HepG2 (cell line): ENCODE measurements at regions not wholly inside any gene's neighbourhood (a gene's known extent, or its start where the extent isn't known, plus 50 kb on each side); places are given as distances from the start of the nearest gene placed in this dataset.

Experiments used
- ATAC-seq: fragments of 200-7000 bp; cut with Tn5 transposase; 3 replicates; pipeline ENCODE4 v1.9.1; 2020; ENCODE audit warnings: mild to moderate bottlenecking, moderate library complexity
- BruUV-seq: library from RNA; stranded (reverse); fragments of 400-500 nt; replicated peaks from 2 replicates; lab custom pipeline; 2021; lab: Mats Ljungman, UMichigan
- CTCF ChIA-PET: fragments of 300-600 bp; formaldehyde crosslinking; extraction: SDS; loops from one replicate; lab custom pipeline; 2021; ENCODE audit warnings: low total read pairs, inconsistent platforms, low intra/inter-chr PET ratio; lab: Yijun Ruan, JAX
- POLR2A ChIA-PET: fragments of 350-600 bp; sonication (Branson Sonifier 250); formaldehyde crosslinking; loops from one replicate; lab custom pipeline; 2020; ENCODE audit warnings: antibody characterized with exemption, inconsistent platforms; lab: Yijun Ruan, JAX
- DNase-seq: peaks from one replicate; pipeline ENCODE4 v3.0.0-alpha.2; 2015; ENCODE audit warnings: low spot score
- FAIRE-seq: peaks from 3 replicates; lab custom pipeline; 2011; peaks lifted over from hg19 to GRCh38; lab: Jason Lieb, UNC
- H2AFZ ChIP-seq: one replicate; pipeline ENCODE4 v1.6.1; 2011; ENCODE audit warnings: low read length, inconsistent platforms
- H3K27ac ChIP-seq: fragments of 300-600 bp; 3 replicates; pipeline ENCODE4 v1.8.0; 2011; ENCODE audit warnings: mixed run types, mild to moderate bottlenecking, mixed read lengths, low read length, inconsistent platforms; ENCODE audit not compliant: insufficient read depth; ENCODE audit errors: extremely low read length
- H3K27me3 ChIP-seq, 2 experiments: fragments of 200-600 bp in 1 of 2; 2 replicates in 1 of 2; 3 replicates in 1 of 2; pipeline versions ENCODE4 v1.6.0 to v1.8.0; 2011; ENCODE audit warnings: low read length in 2 of 2, mild to moderate bottlenecking in 2 of 2, moderate library complexity in 2 of 2, inconsistent platforms in 1 of 2; ENCODE audit not compliant: insufficient read depth in 2 of 2, control insufficient read depth in 1 of 2
- H3K36me3 ChIP-seq, 2 experiments: fragments of 200-600 bp in 1 of 2; replicated peaks in 1 of 2; 2 replicates in 1 of 2; 3 replicates in 1 of 2; pipeline versions ENCODE4 v1.5.1 to v1.8.0; 2011; ENCODE audit warnings: low read length in 2 of 2, inconsistent platforms in 1 of 2; ENCODE audit not compliant: insufficient read depth in 2 of 2, control insufficient read depth in 1 of 2
- H3K4me1 ChIP-seq: 2 replicates; pipeline ENCODE4 v1.5.1; 2012; ENCODE audit warnings: low read length, inconsistent platforms; ENCODE audit not compliant: insufficient read depth
- H3K4me2 ChIP-seq: 2 replicates; pipeline ENCODE4 v1.6.0; 2011; ENCODE audit warnings: low read depth, low read length, inconsistent platforms
- H3K4me3 ChIP-seq, 3 experiments: fragments of 200-600 bp in 1 of 3; sonication (generic), shearing (Covaris generic) in 1 of 3; replicated peaks in 1 of 3; 2 replicates each; pipeline ENCODE4 v1.5.1; 2011 to 2016; ENCODE audit warnings: low read length in 3 of 3, inconsistent platforms in 2 of 3, low read depth in 2 of 3, mild to moderate bottlenecking in 2 of 3, control low read depth in 1 of 3, mixed read lengths in 1 of 3; ENCODE audit not compliant: insufficient read depth in 1 of 3
- H3K79me2 ChIP-seq: one replicate; pipeline ENCODE4 v1.6.1; 2011; ENCODE audit warnings: low read length, inconsistent platforms; ENCODE audit not compliant: insufficient read depth
- H3K9ac ChIP-seq: 2 replicates; pipeline ENCODE4 v1.6.0; 2011; ENCODE audit warnings: mild to moderate bottlenecking, low read depth, low read length, inconsistent platforms; ENCODE audit not compliant: insufficient read depth
- H3K9me3 ChIP-seq: 2 replicates; pipeline ENCODE4 v1.5.1; 2012; ENCODE audit warnings: mild to moderate bottlenecking, low read length
- H4K20me1 ChIP-seq: 2 replicates; pipeline ENCODE4 v1.6.0; 2011; ENCODE audit warnings: inconsistent platforms, mild to moderate bottlenecking, low read length, moderate library complexity; ENCODE audit not compliant: insufficient read depth
- KLF16 ChIP-seq, 2 experiments: sonication (generic) in 1 of 2; formaldehyde crosslinking in 1 of 2; IDR thresholded peaks; 2 replicates each; pipeline versions ENCODE4 v1.6.1 to v1.8.0; 2016 to 2023; ENCODE audit warnings: missing genetic modification reagents in 2 of 2, missing compliant biosample characterization in 1 of 2
- MNT ChIP-seq: fragments of 450-650 bp; IDR thresholded peaks from 2 replicates; pipeline ENCODE4 v1.6.1; 2016
- PRMT3 ChIP-seq: sonication (generic); formaldehyde crosslinking; IDR thresholded peaks from 2 replicates; pipeline ENCODE4 v1.8.1; 2022; ENCODE audit warnings: low read depth, mild to moderate bottlenecking, moderate library complexity, missing genetic modification reagents, borderline replicate concordance
- USF2 ChIP-seq, 2 experiments: sonication (generic) in 1 of 2; formaldehyde crosslinking in 1 of 2; IDR thresholded peaks; 2 replicates each; pipeline versions ENCODE4 v1.5.1 to v1.6.1; 2011 to 2020; ENCODE audit warnings: borderline replicate concordance in 1 of 2, low read depth in 1 of 2, low read length in 1 of 2, mild to moderate bottlenecking in 1 of 2, missing genetic modification reagents in 1 of 2, moderate library complexity in 1 of 2
- ZFP62 ChIP-seq: sonication (generic); formaldehyde crosslinking; IDR thresholded peaks from 2 replicates; pipeline ENCODE4 v1.4.0; 2020; ENCODE audit warnings: missing genetic modification reagents
- WGBS: methylation state at CpG from one replicate; pipeline ENCODE4 v1.1.6; 2017; ENCODE audit warnings: low lambda C conversion rate; 5-methylcytosine and 5-hydroxymethylcytosine counted together
- in situ Hi-C: cut with HindIII; loops from 2 replicates; pipeline ENCODE4 v1.10.0; 2017; ENCODE audit warnings: low pct_unique_long_range_greater_than_20kb; ENCODE audit not compliant: extremely low pct_ligation_motif_present
- intact Hi-C: fragments of 100-400 bp; cut with micrococcal nuclease; formaldehyde crosslinking; loops from one replicate; pipeline ENCODE4 v1.10.0; 2022; ENCODE audit not compliant: unreplicated experiment

- DNase-seq (no peak), ATAC-seq (no peak), FAIRE-seq (no peak)
- Histone ChIP-seq H3K79me2 (no peaks in the 10 kb centered on the region), H4K20me1 (no peaks in the 10 kb centered on the region), H3K9ac (no peak overlapping the region), H2AFZ (no peak overlapping the region), H3K36me3 (no peaks in the 10 kb centered on the region), H3K27ac (no peak overlapping the region), H3K9me3 (no peaks in the 10 kb centered on the region), H3K4me3 (no peak overlapping the region), H3K4me2 (no peak overlapping the region), H3K4me1 (no peaks in the 10 kb centered on the region), H3K27me3 (no peaks in the 10 kb centered on the region; a peak in 1 of 5 replicates)
- POLR2A ChIA-PET = no interaction called here
- intact Hi-C loops = no loop called here
- WGBS = 2% methylated on average over 2 of the region's 2 CpGs
- BruUV-seq = no TSS peak
- in situ Hi-C loops = no loop called here
- CTCF ChIA-PET = no interaction called here
- no peak for TF ChIP-seq ZFP62 (CRISPR knock-in tag)
- no peak for TF ChIP-seq PRMT3 (CRISPR knock-in tag)
Observed at GRCh38 chr12:67410667-67411067, 141.5 kb downstream of the CAND1 start.

- H3K27me3 ChIP-seq = no peaks in the 10 kb centered on the region; a peak in 1 of 5 replicates
- intact Hi-C loops = no loop called here
- H3K9ac ChIP-seq = no peak overlapping the region
- H3K9me3 ChIP-seq = no peaks in the 10 kb centered on the region
- H3K4me3 ChIP-seq = no peak overlapping the region
- WGBS = 3% methylated on average over 2 of the region's 2 CpGs
- H3K27ac ChIP-seq = no peak overlapping the region
- ATAC-seq (no peak), DNase-seq (no peak), FAIRE-seq (no peak)
- no peaks in the 10 kb centered on the region for H3K79me2 ChIP-seq
- no peaks in the 10 kb centered on the region for H3K4me1 ChIP-seq
- H3K36me3 ChIP-seq = no peaks in the 10 kb centered on the region
- no TSS peak for BruUV-seq
- in situ Hi-C loops = no loop called here
- no peak overlapping the region for H2AFZ ChIP-seq
- H3K4me2 ChIP-seq = no peak overlapping the region
- ChIA-PET POLR2A (no interaction called here), CTCF (no interaction called here)
- no peak for TF ChIP-seq KLF16 (CRISPR knock-in tag; IDR thresholded peaks at IDR 0.05)
- TF ChIP-seq MNT = peak; percentile 89
- peak; percentile 74 for TF ChIP-seq USF2 (IDR thresholded peaks at IDR 0.05; ENCODE audit: low read depth, low read length)
- TF ChIP-seq USF2 (CRISPR knock-in tag; IDR thresholded peaks at IDR 0.05; ENCODE audit: borderline replicate concordance) = no peak
- H4K20me1 ChIP-seq = no peaks in the 10 kb centered on the region
Observed at GRCh38 chr12:67411562-67411961, 142.4 kb downstream of the CAND1 start.
